HepG2 (cell line): ENCODE measurements at regions not wholly inside any gene's neighbourhood (a gene's known extent, or its start where the extent isn't known, plus 50 kb on each side); places are given as distances from the start of the nearest gene placed in this dataset.

Experiments used
- ATAC-seq: fragments of 200-7000 bp; cut with Tn5 transposase; 3 replicates; pipeline ENCODE4 v1.9.1; 2020; ENCODE audit warnings: mild to moderate bottlenecking, moderate library complexity
- BruUV-seq: library from RNA; stranded (reverse); fragments of 400-500 nt; replicated peaks from 2 replicates; lab custom pipeline; 2021; lab: Mats Ljungman, UMichigan
- CTCF ChIA-PET: fragments of 300-600 bp; formaldehyde crosslinking; extraction: SDS; loops from one replicate; lab custom pipeline; 2021; ENCODE audit warnings: low total read pairs, inconsistent platforms, low intra/inter-chr PET ratio; lab: Yijun Ruan, JAX
- POLR2A ChIA-PET: fragments of 350-600 bp; sonication (Branson Sonifier 250); formaldehyde crosslinking; loops from one replicate; lab custom pipeline; 2020; ENCODE audit warnings: antibody characterized with exemption, inconsistent platforms; lab: Yijun Ruan, JAX
- DNase-seq: peaks from one replicate; pipeline ENCODE4 v3.0.0-alpha.2; 2015; ENCODE audit warnings: low spot score
- FAIRE-seq: peaks from 3 replicates; lab custom pipeline; 2011; peaks lifted over from hg19 to GRCh38; lab: Jason Lieb, UNC
- H2AFZ ChIP-seq: one replicate; pipeline ENCODE4 v1.6.1; 2011; ENCODE audit warnings: low read length, inconsistent platforms
- H3K27ac ChIP-seq: fragments of 300-600 bp; 3 replicates; pipeline ENCODE4 v1.8.0; 2011; ENCODE audit warnings: mixed run types, mild to moderate bottlenecking, mixed read lengths, low read length, inconsistent platforms; ENCODE audit not compliant: insufficient read depth; ENCODE audit errors: extremely low read length
- H3K27me3 ChIP-seq, 2 experiments: fragments of 200-600 bp in 1 of 2; 2 replicates in 1 of 2; 3 replicates in 1 of 2; pipeline versions ENCODE4 v1.6.0 to v1.8.0; 2011; ENCODE audit warnings: low read length in 2 of 2, mild to moderate bottlenecking in 2 of 2, moderate library complexity in 2 of 2, inconsistent platforms in 1 of 2; ENCODE audit not compliant: insufficient read depth in 2 of 2, control insufficient read depth in 1 of 2
- H3K36me3 ChIP-seq, 2 experiments: fragments of 200-600 bp in 1 of 2; replicated peaks in 1 of 2; 2 replicates in 1 of 2; 3 replicates in 1 of 2; pipeline versions ENCODE4 v1.5.1 to v1.8.0; 2011; ENCODE audit warnings: low read length in 2 of 2, inconsistent platforms in 1 of 2; ENCODE audit not compliant: insufficient read depth in 2 of 2, control insufficient read depth in 1 of 2
- H3K4me1 ChIP-seq: 2 replicates; pipeline ENCODE4 v1.5.1; 2012; ENCODE audit warnings: low read length, inconsistent platforms; ENCODE audit not compliant: insufficient read depth
- H3K4me2 ChIP-seq: 2 replicates; pipeline ENCODE4 v1.6.0; 2011; ENCODE audit warnings: low read depth, low read length, inconsistent platforms
- H3K4me3 ChIP-seq, 3 experiments: fragments of 200-600 bp in 1 of 3; sonication (generic), shearing (Covaris generic) in 1 of 3; replicated peaks in 1 of 3; 2 replicates each; pipeline ENCODE4 v1.5.1; 2011 to 2016; ENCODE audit warnings: low read length in 3 of 3, inconsistent platforms in 2 of 3, low read depth in 2 of 3, mild to moderate bottlenecking in 2 of 3, control low read depth in 1 of 3, mixed read lengths in 1 of 3; ENCODE audit not compliant: insufficient read depth in 1 of 3
- H3K79me2 ChIP-seq: one replicate; pipeline ENCODE4 v1.6.1; 2011; ENCODE audit warnings: low read length, inconsistent platforms; ENCODE audit not compliant: insufficient read depth
- H3K9ac ChIP-seq: 2 replicates; pipeline ENCODE4 v1.6.0; 2011; ENCODE audit warnings: mild to moderate bottlenecking, low read depth, low read length, inconsistent platforms; ENCODE audit not compliant: insufficient read depth
- H3K9me3 ChIP-seq: 2 replicates; pipeline ENCODE4 v1.5.1; 2012; ENCODE audit warnings: mild to moderate bottlenecking, low read length
- H4K20me1 ChIP-seq: 2 replicates; pipeline ENCODE4 v1.6.0; 2011; ENCODE audit warnings: inconsistent platforms, mild to moderate bottlenecking, low read length, moderate library complexity; ENCODE audit not compliant: insufficient read depth
- ADNP ChIP-seq: sonication (generic); formaldehyde crosslinking; IDR thresholded peaks from 2 replicates; pipeline ENCODE4 v1.4.0; 2020; ENCODE audit warnings: missing genetic modification reagents
- ATF3 ChIP-seq: sonication (generic); formaldehyde crosslinking; IDR thresholded peaks from 2 replicates; pipeline ENCODE4 v1.4.0; 2020; ENCODE audit warnings: missing genetic modification reagents
- CC2D1A ChIP-seq: sonication (generic); formaldehyde crosslinking; IDR thresholded peaks from 2 replicates; pipeline ENCODE4 v1.8.1; 2023; ENCODE audit warnings: mild to moderate bottlenecking, missing genetic modification reagents
- GPN1 ChIP-seq: sonication (generic); formaldehyde crosslinking; IDR thresholded peaks from 2 replicates; pipeline ENCODE4 v1.5.1; 2020; ENCODE audit warnings: missing genetic modification reagents, borderline replicate concordance
- HDAC1 ChIP-seq: sonication (generic); formaldehyde crosslinking; IDR thresholded peaks from 2 replicates; pipeline ENCODE4 v1.5.1; 2020; ENCODE audit warnings: mild to moderate bottlenecking, missing genetic modification reagents
- HOXA7 ChIP-seq: sonication (generic); formaldehyde crosslinking; IDR thresholded peaks from 2 replicates; pipeline ENCODE4 v1.8.1; 2022; ENCODE audit warnings: mild to moderate bottlenecking, missing genetic modification reagents, moderate library complexity
- NFKB2 ChIP-seq: sonication (generic); formaldehyde crosslinking; IDR thresholded peaks from 2 replicates; pipeline ENCODE4 v1.4.0; 2020; ENCODE audit warnings: missing genetic modification reagents, borderline replicate concordance
- POLR2AphosphoS5 ChIP-seq: IDR thresholded peaks from 2 replicates; pipeline ENCODE4 v1.6.1; 2012; ENCODE audit warnings: low read depth, low read length
- PRDM10 ChIP-seq: sonication (generic); formaldehyde crosslinking; IDR thresholded peaks from 2 replicates; pipeline ENCODE4 v1.4.0; 2020; ENCODE audit warnings: low read depth, missing genetic modification reagents
- TFE3 ChIP-seq: IDR thresholded peaks from 2 replicates; pipeline ENCODE4 v1.6.1; 2016
- ZNF121 ChIP-seq: sonication (generic); formaldehyde crosslinking; IDR thresholded peaks from 2 replicates; pipeline ENCODE4 v1.5.0; 2020; ENCODE audit warnings: mild to moderate bottlenecking, missing genetic modification reagents
- ZNF296 ChIP-seq: sonication (generic); formaldehyde crosslinking; conservative IDR thresholded peaks from 2 replicates; pipeline ENCODE4 v1.5.0; 2020; ENCODE audit warnings: mild to moderate bottlenecking, missing genetic modification reagents
- ZNF616 ChIP-seq: sonication (generic); formaldehyde crosslinking; IDR thresholded peaks from 2 replicates; pipeline ENCODE4 v1.5.0; 2020; ENCODE audit warnings: low read depth, mild to moderate bottlenecking, missing genetic modification reagents
- ZSCAN30 ChIP-seq: sonication (generic); formaldehyde crosslinking; IDR thresholded peaks from 2 replicates; pipeline ENCODE4 v1.5.0; 2020; ENCODE audit warnings: mild to moderate bottlenecking, missing genetic modification reagents
- ZSCAN31 ChIP-seq: sonication (generic); formaldehyde crosslinking; IDR thresholded peaks from 2 replicates; pipeline ENCODE4 v1.5.0; 2020; ENCODE audit warnings: low read depth, mild to moderate bottlenecking, missing genetic modification reagents
- WGBS: methylation state at CpG from one replicate; pipeline ENCODE4 v1.1.6; 2017; ENCODE audit warnings: low lambda C conversion rate; 5-methylcytosine and 5-hydroxymethylcytosine counted together
- in situ Hi-C: cut with HindIII; loops from 2 replicates; pipeline ENCODE4 v1.10.0; 2017; ENCODE audit warnings: low pct_unique_long_range_greater_than_20kb; ENCODE audit not compliant: extremely low pct_ligation_motif_present
- intact Hi-C: fragments of 100-400 bp; cut with micrococcal nuclease; formaldehyde crosslinking; loops from one replicate; pipeline ENCODE4 v1.10.0; 2022; ENCODE audit not compliant: unreplicated experiment
- TF ChIP-seq, protein P1 (sequence below): sonication (generic); formaldehyde crosslinking; IDR thresholded peaks from 2 replicates; pipeline ENCODE4 v1.5.0; 2020; ENCODE audit warnings: missing genetic modification reagents

GRCh38 chr11:87451395-87451794 is 413.7 kb downstream of the TMEM135 start:
- 29% methylated on average over 6 of the region's 6 CpGs for WGBS
- Histone ChIP-seq H3K79me2 (no peaks in the 10 kb centered on the region), H3K36me3 (no peaks in the 10 kb centered on the region), H2AFZ (no peak overlapping the region), H3K9ac (no peak overlapping the region), H3K9me3 (no peaks in the 10 kb centered on the region), H3K4me2 (no peak overlapping the region), H4K20me1 (no peaks in the 10 kb centered on the region), H3K27me3 (peaks cover 2% of the 10 kb centered on the region in 2 experiments; a peak in 1 of 5 replicates), H3K4me3 (no peak overlapping the region), H3K27ac (no peak overlapping the region), H3K4me1 (no peaks in the 10 kb centered on the region)
- ATAC-seq (no peak), DNase-seq (no peak), FAIRE-seq (no peak)
- ChIA-PET CTCF (no interaction called here), POLR2A (no interaction called here)
- no TSS peak for BruUV-seq
- intact Hi-C loops = no loop called here
- in situ Hi-C loops = loop anchor here (25.0 kb wide), 1 partner anchor 1086 kb away; no protein-coding TSS in a partner anchor
- TF ChIP-seq ZSCAN30 (no peak), ZNF616 (no peak), ATF3 (CRISPR knock-in tag) (no peak), POLR2AphosphoS5 (no peak), TFE3 (CRISPR knock-in tag) (no peak), ZNF121 (CRISPR knock-in tag) (no peak), HOXA7 (CRISPR knock-in tag) (no peak), CC2D1A (no peak), ZNF296 (CRISPR knock-in tag) (no peak), ADNP (no peak), NFKB2 (CRISPR knock-in tag) (no peak), PRDM10 (CRISPR knock-in tag) (no peak), HDAC1 (CRISPR knock-in tag) (no peak), ZSCAN31 (CRISPR knock-in tag) (no peak), GPN1 (CRISPR knock-in tag) (no peak)
- TF ChIP-seq, protein P1, sequence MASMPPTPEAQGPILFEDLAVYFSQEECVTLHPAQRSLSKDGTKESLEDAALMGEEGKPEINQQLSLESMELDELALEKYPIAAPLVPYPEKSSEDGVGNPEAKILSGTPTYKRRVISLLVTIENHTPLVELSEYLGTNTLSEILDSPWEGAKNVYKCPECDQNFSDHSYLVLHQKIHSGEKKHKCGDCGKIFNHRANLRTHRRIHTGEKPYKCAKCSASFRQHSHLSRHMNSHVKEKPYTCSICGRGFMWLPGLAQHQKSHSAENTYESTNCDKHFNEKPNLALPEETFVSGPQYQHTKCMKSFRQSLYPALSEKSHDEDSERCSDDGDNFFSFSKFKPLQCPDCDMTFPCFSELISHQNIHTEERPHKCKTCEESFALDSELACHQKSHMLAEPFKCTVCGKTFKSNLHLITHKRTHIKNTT = no peak
- TF ChIP-seq, all 625 proteins: peak for 0
